GM21619 (cell line): ENCODE measurements at regions not wholly inside any gene's neighbourhood (a gene's known extent, or its start where the extent isn't known, plus 50 kb on each side); places are given as distances from the start of the nearest gene placed in this dataset.
"Not testable (repeated sequence)": the region's sequence is repeated elsewhere in the genome, so short reads cannot be mapped to it uniquely, and the experiment has no call there.

Experiments used
- ATAC-seq: cut with Tn5 transposase; IDR thresholded peaks from one replicate; pipeline ENCODE4 v1.9.1; 2021; ENCODE audit not compliant: unreplicated experiment

DNA sequence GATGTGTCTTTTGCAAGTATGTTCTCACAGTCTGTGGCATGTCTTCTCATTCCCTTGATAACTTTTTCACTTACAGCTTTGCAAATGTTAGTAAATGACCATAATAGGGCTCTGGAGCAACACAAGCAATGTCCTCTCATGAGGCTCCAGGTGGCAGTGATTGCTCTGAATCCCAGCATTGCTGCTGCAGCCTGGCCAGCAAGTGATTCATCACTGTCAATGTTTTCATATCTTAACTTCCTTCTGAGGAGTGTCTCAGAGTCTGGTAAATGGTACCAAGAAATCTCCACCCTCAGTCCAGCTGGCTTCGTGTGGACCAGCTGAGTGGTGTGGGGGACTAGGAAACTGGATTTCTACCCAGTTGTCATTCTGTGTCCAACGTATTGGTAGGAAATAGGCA lies 139.6 kb downstream of the MYLK4 start:
- no peak for ATAC-seq

DNA sequence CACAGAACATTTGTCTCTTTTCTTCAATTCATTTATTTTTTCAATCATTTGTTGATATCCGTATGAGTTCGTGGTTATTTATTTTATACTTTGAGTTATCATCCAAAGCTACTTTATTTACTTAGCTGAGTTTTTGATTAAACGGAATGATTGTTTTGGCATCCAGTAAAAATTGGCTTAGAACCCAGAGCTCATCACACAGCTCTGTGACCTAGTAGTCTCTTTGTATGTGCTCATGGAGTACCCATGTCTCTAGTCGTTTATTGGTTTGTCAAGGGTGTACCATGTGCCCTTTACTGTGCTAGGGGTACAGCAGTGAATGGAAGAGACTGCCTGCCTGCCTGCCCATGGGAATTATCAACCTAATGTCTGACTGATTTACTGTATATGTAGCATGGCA lies 142.2 kb downstream of the MYLK4 start:
- ATAC-seq: no peak

DNA sequence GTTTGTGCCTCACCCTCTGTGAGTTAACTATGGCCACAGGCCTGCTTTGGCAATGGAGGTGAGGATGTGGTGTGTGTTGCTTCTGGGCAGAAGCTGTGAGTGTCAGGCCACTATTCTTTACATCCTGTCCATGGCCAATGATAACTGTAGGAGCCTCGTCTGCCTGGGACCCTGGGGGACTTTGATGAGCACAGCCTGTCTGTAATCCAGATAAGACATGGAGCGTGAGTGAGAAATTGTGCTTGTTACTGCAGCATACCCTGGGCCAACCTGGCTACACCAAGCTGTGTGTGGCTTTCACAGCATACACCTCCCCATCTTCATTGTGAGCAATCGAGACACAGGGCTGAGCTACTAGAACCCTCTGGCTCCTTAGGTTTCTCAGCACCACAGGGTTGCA lies 150.4 kb downstream of the MYLK4 start:
- ATAC-seq: no peak

DNA sequence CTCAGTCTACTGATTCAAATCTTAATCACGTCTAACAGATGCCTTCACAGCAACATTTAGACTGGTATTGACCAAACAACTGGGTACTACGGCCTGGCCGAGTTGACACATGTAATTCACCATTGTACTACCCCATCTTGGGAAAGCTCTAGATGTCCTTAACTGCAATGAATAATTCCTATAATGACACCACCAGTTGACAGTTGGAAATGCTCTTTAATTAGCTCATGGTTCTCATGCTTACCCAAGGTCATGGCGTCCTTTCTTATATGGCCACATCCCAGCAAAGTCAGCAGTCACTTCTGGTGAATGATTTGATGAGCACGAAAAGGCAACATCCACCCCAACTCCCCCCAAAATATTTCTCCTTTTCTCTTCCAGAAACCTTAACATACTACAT lies 150.9 kb downstream of the MYLK4 start:
- ATAC-seq: no peak

DNA sequence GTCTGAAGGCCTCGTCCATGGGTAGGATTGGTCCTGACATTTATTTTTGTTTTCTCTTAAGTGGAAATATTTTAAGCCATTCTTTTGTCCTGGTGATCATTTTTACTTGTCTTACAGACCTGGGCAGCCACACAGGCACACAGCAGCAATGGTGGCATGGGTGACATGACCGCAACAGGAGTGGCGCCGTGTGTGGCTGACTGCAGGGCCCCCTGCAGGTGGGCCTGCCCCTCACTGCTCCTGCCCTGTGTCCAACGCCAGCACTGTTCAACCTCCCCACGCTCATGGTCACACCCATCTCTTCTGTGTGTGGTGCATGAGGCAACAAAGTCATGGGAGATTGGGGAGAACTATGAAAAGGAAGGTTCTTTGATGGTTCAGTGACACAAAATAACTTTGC lies 151.9 kb downstream of the MYLK4 start:
- no peak for ATAC-seq

DNA sequence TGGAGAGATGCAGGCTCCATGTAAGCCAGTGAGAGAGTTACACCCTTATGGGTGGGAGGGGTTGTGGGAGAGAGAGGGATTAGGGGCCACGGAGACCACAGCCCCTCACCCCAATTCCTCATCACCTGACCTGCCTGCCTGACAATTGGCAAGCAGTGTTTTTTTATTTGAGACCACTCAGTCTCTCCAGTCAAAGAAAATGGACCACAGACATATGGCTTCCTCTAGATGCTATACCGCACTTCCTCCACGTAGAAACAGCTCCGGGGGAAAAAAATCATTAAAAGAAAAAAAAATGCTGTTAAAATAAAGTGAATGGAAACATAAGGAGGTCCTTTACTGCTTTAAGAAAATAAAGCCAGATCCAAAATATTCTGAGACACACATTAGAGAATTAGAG lies 152.7 kb downstream of the MYLK4 start:
- ATAC-seq: no peak

DNA sequence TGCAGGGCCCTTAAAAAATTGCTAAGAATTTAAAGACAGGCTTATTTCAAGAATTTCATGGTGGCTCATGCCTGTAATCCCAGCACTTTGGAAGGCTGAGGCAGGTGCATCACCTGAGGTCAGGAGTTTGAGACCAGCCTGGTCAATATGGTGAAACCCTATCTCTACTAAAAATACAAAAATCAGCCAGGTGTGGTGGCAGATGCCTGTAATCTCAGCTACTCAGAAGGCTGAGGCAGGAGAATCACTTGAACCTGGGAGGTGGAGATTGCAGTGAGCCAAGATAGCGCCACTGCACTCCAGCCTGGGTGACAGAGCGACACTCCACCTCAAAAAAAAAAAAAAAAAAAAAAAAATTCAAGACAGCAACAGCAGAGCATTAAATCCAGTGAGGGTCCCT lies 153.3 kb downstream of the MYLK4 start:
- ATAC-seq: not testable (repeated sequence)

DNA sequence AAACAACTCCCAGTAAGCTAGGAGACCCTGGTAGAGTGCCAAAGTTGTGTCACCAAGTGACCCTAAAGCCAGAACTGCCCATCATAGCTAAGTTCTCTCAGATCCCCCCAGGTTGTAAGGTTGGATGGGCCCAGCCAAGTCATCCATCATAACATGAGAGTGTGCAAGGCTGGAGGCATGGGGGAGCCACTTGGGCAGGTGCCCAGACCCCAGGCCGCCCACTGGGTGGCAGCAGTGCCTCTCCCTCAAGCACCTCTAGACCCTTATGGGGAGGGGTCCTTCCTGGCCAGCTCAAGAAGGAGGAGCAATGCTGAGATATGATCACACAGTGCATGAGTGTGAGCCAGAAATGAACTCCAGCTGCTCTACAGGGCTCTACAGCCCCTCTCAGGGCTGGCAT lies 154.5 kb downstream of the MYLK4 start:
- ATAC-seq: no peak

DNA sequence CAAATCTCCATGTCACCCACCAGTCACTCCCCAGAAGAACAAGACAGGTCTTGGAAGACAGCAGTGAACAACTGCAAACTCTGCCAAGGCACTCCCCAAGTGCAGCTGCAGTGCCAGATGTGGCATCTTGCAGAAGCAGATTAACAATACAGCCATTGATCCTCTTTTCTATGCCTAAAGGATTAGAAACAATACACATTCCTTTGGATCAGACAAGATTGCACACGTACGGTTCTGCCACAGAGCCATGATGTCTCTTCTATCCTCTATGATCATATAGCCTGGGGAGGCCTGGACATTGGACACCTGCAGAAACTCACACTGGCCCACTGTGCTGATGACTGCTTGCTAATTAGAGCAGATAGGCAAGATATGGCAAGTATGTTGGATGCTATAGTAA lies 155.9 kb downstream of the MYLK4 start:
- ATAC-seq: no peak

DNA sequence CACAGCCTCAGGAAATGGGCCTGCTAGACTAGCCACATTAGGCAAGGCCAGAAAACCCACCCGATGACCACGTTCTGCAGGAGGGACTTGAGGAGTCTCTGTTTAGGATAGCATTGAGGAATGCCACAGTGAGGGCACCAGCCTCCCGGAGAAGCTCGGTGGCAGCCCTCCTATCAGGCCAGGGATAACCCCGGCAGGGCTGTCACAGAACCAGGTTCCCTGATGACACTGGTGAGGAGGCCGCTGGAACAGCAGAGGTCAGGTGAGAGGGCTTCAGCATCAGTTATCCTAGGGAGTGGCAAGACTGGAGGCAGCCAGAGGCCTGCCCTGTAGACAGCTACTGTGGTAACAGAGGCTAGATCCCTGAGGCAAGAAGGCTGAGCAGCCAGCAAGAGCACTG lies 157.6 kb downstream of the MYLK4 start:
- ATAC-seq: no peak

DNA sequence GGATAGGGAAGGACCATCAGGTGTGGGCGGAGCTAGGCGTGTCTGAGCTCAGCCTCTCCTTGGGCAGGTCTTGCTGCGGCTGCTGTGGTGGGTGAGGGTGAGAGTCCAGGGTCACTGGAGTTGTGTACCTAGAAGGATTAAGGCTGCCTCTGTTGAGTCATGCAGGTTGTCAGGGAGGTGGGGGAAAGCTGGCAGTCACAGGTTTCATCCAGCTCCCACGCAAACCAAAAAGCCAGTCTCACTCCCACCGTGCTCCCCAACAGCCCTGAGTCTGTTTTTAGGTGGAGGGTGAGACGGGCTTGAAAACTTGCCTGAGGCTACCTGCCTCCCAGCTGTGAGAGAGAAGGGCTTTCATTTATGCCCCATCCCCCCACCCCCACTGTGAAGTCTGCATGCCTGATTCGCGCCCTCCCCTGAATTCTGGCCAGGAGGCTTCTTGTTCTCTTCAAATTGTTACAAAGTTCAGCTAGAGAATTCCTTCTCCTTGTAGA lies 161.5 kb downstream of the MYLK4 start:
- no peak for ATAC-seq

DNA sequence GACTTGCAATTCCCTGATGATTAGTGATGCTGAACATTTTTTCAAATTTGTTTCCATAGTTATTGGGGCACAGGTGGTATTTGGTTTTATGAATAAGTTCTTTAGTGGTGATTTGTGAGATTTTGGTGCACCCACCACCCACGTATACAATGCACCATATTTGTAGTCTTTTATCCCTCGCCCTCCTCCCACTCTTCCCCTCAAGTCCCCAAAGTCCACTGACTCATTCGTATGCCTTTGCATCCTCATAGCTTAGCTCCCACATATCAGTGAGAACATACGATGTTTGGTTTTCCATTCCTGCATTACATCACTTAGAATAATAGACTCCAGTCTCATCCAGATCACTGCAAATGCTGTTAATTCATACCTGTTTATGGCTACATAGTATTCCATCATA lies 167.3 kb downstream of the MYLK4 start:
- ATAC-seq: no peak

DNA sequence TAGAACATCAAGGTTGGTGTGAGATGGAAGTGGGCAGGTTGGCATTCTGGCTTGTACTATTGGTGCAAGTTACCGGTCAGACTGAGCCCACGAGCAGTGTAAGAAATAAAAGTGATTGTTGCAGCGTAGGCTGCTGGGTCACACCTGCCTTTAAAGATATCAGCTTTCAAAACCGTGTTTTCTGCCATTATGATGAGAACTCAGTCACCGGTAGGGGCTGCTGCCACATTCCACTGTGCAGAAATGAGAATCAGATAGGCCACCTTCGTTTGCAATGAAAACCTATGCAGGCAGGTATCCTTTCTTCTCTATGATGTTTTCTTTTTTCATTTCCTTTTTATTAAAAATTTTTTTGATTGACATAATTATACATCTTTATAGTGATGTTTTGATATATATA lies 168.5 kb downstream of the MYLK4 start:
- ATAC-seq: no peak

DNA sequence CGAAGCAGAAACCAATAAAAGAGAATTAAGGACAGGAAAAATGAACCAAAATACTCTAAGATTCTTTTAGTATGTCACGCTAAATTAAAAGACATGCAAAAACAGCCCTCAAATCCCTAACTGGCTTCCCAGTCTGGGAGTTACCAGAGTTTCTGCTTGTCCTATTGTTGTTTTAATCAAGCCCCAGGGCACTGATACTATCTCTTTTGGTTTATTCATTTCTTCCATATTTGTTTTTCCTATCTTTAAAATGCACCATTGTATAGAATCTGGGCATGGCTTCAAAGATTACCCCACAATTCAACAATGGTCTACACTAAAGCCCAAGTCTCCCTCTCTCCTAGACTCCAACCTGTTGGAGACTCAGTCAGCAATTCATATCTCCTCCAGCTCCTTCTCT lies 169.1 kb downstream of the MYLK4 start:
- no peak for ATAC-seq

DNA sequence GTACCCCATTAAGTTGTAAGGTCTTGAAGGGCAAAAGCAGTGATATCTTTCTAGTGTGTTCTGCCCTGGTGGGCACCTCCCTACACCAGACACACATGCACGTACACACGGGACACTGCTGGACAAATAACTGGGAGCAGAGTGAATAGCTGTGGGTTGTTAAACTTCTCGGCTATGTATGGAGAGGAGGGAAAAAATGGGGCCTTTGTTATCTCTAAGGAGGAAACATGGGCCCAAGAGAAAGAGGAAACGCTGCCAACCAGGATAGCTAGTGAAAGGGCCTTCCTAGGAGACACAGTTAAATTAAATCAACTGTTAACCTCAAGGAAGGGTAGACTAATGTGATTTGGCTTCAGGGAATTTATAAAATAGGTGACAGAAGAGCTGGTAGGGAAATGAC lies 169.7 kb downstream of the MYLK4 start:
- ATAC-seq: no peak

DNA sequence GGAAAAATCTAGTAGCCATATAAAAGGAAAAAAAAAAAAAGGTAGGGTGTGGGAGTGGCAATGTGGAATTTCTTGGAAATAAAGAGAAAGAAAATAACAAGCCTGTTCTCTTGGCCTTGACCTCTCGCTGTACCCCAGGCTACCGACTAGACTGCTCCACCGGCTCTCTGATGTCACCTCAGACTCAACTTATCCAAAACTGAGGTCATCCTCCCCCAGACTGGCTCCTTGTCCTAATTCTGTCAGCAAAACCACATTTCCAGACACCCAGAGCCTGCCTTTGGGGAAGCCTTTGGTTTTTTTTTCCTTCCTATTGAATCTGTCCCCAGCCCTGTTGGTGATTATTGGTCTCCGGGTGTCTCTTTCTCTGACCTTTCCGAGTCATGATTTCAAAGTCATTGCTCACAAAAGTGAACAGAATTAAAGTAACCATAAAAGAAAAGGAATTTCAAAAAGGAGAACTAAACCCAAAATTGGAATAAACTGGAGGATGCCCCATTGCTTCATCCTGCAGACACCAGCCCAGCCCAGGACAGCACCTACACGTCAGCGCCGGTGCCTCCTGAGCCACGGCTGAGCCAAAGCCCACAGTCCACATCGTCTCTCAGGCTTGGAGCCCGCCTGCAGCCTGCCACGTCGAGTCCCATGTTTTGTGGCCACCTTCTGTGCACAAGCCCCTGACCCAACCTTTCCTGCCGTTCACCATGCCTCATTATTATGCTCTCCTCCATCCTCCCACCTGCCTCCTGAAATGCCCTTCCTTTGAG lies 170.7 kb downstream of the MYLK4 start:
- ATAC-seq: no peak

DNA sequence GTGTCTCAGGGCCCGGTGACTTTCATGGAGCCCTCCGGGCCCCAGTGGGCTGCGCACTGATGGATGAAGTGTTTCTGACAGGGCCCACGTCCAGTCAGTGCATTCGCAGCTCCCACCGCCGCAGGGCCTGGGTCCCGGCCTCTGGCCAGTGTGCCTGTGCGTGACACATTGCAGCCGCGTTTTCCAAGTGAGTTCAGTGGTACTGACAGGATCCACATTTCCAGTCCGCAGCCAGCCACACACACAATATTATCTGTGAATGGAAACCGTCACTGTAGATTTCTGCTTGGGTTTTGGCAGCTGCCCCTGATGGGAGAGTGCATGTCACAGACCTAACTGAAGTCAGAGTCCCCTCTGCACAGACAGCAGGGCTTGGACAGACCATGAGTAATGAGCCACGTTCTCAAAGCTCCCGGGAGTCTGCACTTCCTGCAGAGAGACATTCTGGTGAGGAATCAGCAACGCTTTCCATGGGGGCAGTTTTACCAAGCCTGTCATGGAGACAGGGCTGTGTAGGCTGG lies 171.4 kb downstream of the MYLK4 start:
- ATAC-seq: no peak

DNA sequence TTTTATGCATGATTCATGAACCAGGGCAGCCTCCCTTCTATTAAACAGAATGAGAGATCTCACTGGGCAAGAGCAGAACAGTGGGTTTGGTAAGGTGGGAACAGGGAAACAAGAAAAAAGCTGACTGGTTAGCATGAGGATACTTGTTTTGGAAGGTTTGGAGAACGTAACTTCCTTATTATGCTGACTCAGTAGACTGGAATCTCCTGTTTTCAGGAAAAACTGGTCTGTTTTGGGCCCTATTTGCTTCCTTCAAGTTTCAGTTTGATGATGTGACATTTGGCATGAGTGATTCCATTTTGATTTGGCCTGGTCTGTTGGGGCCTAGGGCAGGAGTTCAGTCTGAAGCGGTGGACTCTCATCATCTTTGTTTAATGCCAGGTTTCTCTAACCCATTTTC lies 172.0 kb downstream of the MYLK4 start:
- ATAC-seq: no peak

DNA sequence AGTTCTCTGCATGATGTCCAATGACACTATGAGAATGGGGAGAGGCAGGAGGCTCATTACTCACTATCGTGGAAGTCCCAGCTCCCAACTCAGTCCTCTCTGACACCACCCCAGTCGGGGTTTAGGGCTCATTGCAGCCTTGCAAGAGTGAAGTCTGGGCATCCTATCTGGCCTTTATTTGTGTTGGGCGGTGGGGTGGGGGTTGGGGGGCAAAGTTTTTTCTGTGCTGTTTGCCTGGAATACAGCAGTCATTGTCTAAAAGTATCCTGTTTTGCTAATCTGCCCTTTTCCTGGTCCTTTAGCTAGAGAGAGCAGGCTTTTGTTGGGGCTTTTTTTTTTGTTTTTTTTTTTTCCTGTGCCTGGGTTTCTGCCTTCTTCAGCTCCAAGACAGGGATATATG lies 174.2 kb downstream of the MYLK4 start:
- no peak for ATAC-seq

DNA sequence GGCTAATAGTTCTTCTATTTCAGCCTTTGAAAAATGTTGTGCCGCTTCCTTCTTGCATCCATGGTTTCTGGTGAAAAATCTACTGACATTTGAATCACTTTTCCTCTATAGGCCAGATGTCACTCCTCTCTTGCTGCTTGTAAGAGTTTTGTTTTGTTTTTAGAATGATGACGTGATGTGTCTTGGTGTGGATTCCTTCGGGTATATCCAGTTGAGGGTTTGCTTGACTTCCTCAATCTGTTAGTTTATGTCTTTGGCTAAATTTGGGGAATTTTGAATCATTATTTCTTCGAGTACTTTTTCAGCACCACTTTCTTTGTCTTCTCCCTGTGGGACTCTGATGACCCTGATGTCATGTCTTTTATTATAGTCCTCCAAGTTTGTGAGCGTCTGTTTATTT lies 175.5 kb downstream of the MYLK4 start:
- ATAC-seq: no peak

DNA sequence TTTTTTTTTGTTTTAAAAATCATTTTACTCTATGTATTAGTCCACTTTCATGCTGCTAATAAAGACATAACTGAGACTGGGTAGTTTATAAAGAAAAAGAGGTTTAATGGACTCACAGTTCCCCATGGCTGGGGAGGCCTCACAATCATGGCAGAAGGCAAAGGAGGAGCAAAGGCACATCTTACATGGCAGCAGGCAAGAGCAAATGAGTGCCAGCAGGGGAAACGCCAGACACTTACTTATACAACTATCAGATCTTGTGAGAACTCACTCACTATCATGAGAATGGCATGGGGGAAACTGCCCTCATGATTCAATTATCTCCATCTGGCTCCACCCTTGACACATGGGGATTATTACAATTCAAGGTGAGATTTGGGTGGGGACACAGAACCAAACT lies 181.3 kb downstream of the MYLK4 start:
- ATAC-seq: not testable (repeated sequence)

DNA sequence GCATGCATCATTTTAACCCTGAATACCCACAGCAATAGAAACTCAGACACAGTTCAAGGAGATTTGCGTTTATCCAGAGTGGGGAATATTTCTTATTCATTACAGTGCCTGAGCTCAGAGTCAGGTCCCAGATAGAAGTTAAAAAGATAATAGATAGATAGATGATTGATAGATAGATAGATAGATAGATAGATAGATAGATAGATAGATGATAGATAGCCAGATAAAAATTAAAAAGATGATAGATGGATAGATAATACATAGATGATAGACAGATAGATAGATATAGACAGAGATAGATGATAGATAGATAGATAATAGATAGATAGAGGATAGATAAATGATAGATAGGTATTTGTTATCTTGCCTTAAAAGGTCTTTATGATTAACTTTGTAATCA lies 184.7 kb downstream of the MYLK4 start:
- no peak for ATAC-seq

DNA sequence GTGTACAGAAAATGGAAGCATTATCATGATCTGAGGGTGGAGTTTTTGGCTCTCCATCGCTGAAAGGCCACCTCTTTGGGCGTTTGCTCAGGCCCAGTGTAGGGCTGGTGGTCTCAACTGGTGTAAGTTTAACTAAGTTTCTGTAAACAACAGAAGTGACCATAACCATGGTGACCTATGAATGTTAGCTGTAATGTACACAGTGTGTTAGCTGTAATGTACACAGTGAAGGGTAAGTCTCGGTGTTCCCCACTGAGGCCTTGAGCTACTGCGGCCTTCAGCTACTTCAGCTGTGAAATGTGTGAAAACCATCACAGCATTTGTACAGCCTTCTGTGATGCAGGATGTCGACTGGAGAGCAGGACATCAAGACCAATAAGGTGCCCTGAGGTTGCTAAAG lies 185.2 kb downstream of the MYLK4 start:
- no peak for ATAC-seq
